ENCODE measurements at regions not wholly inside any gene's neighbourhood (a gene's known extent, or its start where the extent isn't known, plus 50 kb on each side); places are given as distances from the start of the nearest gene placed in this dataset.

DNA sequence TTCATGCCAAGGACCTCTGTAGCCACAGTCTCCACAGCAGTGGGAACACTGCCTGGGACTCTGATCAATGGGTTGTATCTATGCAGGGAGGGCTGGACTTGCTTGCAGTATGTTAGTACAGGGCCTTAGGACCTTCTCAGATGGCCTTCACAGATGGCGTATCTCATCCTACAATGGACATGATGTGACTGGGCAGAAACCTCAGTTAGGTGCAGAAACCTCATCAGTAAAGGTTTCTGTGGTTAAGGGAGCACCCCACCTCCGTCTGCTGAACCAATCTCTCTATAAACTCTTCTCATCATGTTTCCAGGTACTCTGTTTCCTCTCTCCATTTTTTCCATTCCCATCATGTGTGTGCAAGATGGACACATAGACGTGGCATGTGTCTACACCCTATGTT is 154.9 kb downstream of the EVX1 start:
- in situ Hi-C loops (cut with MboI) = no loop called here
- H3K79me2 ChIP-seq (ENCODE audit: insufficient read depth) = no peaks in the 10 kb centered on the region
- no peak overlapping the region for H3K27ac ChIP-seq
- H3K9me2 ChIP-seq (ENCODE audit: insufficient read depth) = no peaks in the 10 kb centered on the region
- H3K4me3 ChIP-seq = no peak overlapping the region
- 50 to 58% methylated on average over 3 of the region's 3 CpGs for WGBS, 2 experiments (ENCODE audit: low coverage in 1 of 2, low lambda C conversion rate in 2 of 2, missing lambda C conversion rate in 2 of 2)
- H3K9ac ChIP-seq = no peak overlapping the region
- no peaks in the 10 kb centered on the region for H3K36me3 ChIP-seq (ENCODE audit: low read depth)
- no peak overlapping the region for H2AFZ ChIP-seq
- no peak for DNase-seq
- H3K27me3 ChIP-seq (replicated peaks; ENCODE audit: insufficient read depth) = 0 out of 2 replicates have a peak, but pooled peaks cover 5% of the 10 kb centered on the region
- no peaks in the 10 kb centered on the region for H3K4me1 ChIP-seq (ENCODE audit: insufficient read depth)
- no peaks in the 10 kb centered on the region for H3K9me3 ChIP-seq (ENCODE audit: low read depth)
- no peaks in the 10 kb centered on the region for H3F3A ChIP-seq (ENCODE audit: insufficient read depth)
- H4K20me1 ChIP-seq (ENCODE audit: insufficient read depth) = no peaks in the 10 kb centered on the region
- TF ChIP-seq EZH2 (IDR thresholded peaks at IDR 0.05; ENCODE audit: insufficient read depth, poor library complexity, severe bottlenecking) (no peak), EZH2phosphoT487 (IDR thresholded peaks at IDR 0.05; ENCODE audit: insufficient read depth, low read depth) (no peak)
- no peak overlapping the region for H3K4me2 ChIP-seq (ENCODE audit: unreplicated experiment)

DNA sequence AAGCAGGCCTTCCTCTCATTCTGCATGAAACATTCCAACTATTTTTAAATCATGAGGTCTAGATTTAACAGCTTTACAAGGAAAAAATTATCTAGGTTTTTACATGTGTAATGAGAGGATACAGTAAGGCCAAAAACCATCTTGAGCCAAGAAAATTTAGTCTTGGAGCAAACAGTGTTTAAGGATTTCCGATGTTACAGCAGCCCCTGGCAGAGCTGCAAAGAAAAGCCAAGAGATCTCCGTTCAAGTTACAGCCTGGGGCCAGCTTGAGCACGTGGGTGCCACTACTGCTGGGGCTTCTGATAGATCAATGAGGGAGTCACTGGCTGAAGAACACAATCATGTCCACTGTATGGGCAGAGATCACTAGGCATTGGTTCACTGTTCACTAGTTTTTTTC is 156.2 kb downstream of the EVX1 start:
- TF ChIP-seq EZH2 (IDR thresholded peaks at IDR 0.05; ENCODE audit: insufficient read depth, poor library complexity, severe bottlenecking) = no peak
- no peak for TF ChIP-seq EZH2phosphoT487 (IDR thresholded peaks at IDR 0.05; ENCODE audit: insufficient read depth, low read depth)
- H2AFZ ChIP-seq = no peak overlapping the region
- no peaks in the 10 kb centered on the region for H3K9me3 ChIP-seq (ENCODE audit: low read depth)
- no peak overlapping the region for H3K4me2 ChIP-seq (ENCODE audit: unreplicated experiment)
- H3K9me2 ChIP-seq (ENCODE audit: insufficient read depth) = no peaks in the 10 kb centered on the region
- H3K4me1 ChIP-seq (ENCODE audit: insufficient read depth) = no peaks in the 10 kb centered on the region
- DNase-seq = no peak
- no peaks in the 10 kb centered on the region for H4K20me1 ChIP-seq (ENCODE audit: insufficient read depth)
- no peak overlapping the region for H3K4me3 ChIP-seq
- H3K27ac ChIP-seq = no peak overlapping the region
- 8 to 12% methylated on average over 3 of the region's 3 CpGs for WGBS, 2 experiments (ENCODE audit: low coverage in 1 of 2, low lambda C conversion rate in 2 of 2, missing lambda C conversion rate in 2 of 2)
- 0 out of 2 replicates have a peak, but pooled peaks cover 5% of the 10 kb centered on the region for H3K27me3 ChIP-seq (replicated peaks; ENCODE audit: insufficient read depth)
- H3K36me3 ChIP-seq (ENCODE audit: low read depth) = no peaks in the 10 kb centered on the region
- in situ Hi-C loops (cut with MboI) = no loop called here
- no peak overlapping the region for H3K9ac ChIP-seq
- H3K79me2 ChIP-seq (ENCODE audit: insufficient read depth) = no peaks in the 10 kb centered on the region
- no peaks in the 10 kb centered on the region for H3F3A ChIP-seq (ENCODE audit: insufficient read depth)

DNA sequence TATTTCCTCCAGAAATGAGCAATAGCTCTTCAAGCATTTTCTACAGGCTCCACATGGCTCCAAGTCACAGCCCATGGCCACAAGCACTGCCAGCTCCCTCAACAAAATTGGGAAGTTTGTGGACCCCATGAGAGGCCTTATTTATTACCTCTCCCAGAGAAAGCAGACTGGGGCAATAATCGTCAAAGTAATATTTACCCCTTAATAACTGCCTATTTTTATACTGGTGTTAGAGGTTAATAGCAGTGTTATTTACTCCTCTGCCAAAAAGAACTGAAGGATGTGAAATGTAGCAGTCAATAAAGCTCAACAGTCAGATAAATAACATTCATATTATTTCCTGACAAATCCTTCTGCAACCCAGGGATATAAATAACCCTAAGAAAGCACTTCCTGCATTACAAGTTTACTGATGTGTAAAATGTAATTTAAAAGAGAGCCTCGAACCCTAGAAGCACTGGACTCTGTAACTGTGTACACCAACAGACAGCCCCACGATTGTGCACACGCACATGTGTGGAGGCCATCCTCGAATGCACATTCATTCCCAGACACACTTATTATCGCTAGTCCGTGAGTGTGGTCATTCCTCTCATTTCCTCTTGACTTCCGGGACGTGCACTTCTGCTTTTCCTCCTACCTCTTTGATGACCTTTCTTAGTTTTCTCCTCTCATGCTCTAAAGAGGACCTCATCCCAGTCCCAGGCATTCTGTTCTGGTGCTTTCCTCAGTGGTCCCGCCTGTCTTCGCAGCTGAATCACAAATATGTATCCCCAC is 157.4 kb downstream of the EVX1 start:
- H3K4me3 ChIP-seq = no peak overlapping the region
- no peaks in the 10 kb centered on the region for H3K4me1 ChIP-seq (ENCODE audit: insufficient read depth)
- H3K9me2 ChIP-seq (ENCODE audit: insufficient read depth) = no peaks in the 10 kb centered on the region
- H4K20me1 ChIP-seq (ENCODE audit: insufficient read depth) = no peaks in the 10 kb centered on the region
- no peak overlapping the region for H2AFZ ChIP-seq
- WGBS, 2 experiments (ENCODE audit: low coverage in 1 of 2, low lambda C conversion rate in 2 of 2, missing lambda C conversion rate in 2 of 2) = 62% methylated on average over 11 of the region's 11 CpGs
- in situ Hi-C loops (cut with MboI) = no loop called here
- no peak overlapping the region for H3K27ac ChIP-seq
- no peaks in the 10 kb centered on the region for H3F3A ChIP-seq (ENCODE audit: insufficient read depth)
- H3K36me3 ChIP-seq (ENCODE audit: low read depth) = no peaks in the 10 kb centered on the region
- DNase-seq = no peak
- no peaks in the 10 kb centered on the region for H3K79me2 ChIP-seq (ENCODE audit: insufficient read depth)
- TF ChIP-seq EZH2 (IDR thresholded peaks at IDR 0.05; ENCODE audit: insufficient read depth, poor library complexity, severe bottlenecking) = no peak
- no peak for TF ChIP-seq EZH2phosphoT487 (IDR thresholded peaks at IDR 0.05; ENCODE audit: insufficient read depth, low read depth)
- no peak overlapping the region for H3K4me2 ChIP-seq (ENCODE audit: unreplicated experiment)
- H3K9me3 ChIP-seq (ENCODE audit: low read depth) = no peaks in the 10 kb centered on the region
- H3K27me3 ChIP-seq (replicated peaks; ENCODE audit: insufficient read depth) = 0 out of 2 replicates have a peak, but pooled peaks cover 5% of the 10 kb centered on the region
- H3K9ac ChIP-seq = no peak overlapping the region

DNA sequence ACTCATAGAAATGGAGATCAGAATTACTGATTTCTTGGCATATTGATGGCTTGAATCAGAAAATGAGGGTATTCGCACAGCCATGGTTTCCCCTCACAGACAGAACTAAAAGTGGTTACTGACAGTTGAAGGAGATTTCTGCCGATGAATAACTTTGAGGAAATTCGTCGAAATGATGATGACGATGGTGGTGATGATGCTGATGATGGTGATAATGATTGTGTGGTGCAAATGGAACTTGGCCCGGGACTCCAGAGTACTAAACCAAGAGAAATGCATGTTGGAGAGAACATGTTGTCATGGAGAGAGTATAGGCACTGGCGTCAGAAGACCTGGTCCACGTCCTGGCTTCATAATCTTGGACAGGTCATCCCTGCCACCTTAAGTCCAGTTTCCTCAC is 163.2 kb downstream of the EVX1 start:
- WGBS, 2 experiments (ENCODE audit: low coverage in 1 of 2, low lambda C conversion rate in 2 of 2, missing lambda C conversion rate in 2 of 2) = 74 to 82% methylated on average over 8 of the region's 8 CpGs
- no peak for DNase-seq
- H3F3A ChIP-seq (ENCODE audit: insufficient read depth) = no peaks in the 10 kb centered on the region
- H3K9me2 ChIP-seq (ENCODE audit: insufficient read depth) = no peaks in the 10 kb centered on the region
- H3K9ac ChIP-seq = no peak overlapping the region
- no peaks in the 10 kb centered on the region for H4K20me1 ChIP-seq (ENCODE audit: insufficient read depth)
- TF ChIP-seq EZH2 (IDR thresholded peaks at IDR 0.05; ENCODE audit: insufficient read depth, poor library complexity, severe bottlenecking) (no peak), EZH2phosphoT487 (IDR thresholded peaks at IDR 0.05; ENCODE audit: insufficient read depth, low read depth) (no peak)
- H3K79me2 ChIP-seq (ENCODE audit: insufficient read depth) = no peaks in the 10 kb centered on the region
- in situ Hi-C loops (cut with MboI) = no loop called here
- H3K4me2 ChIP-seq (ENCODE audit: unreplicated experiment) = no peak overlapping the region
- no peak overlapping the region for H3K27ac ChIP-seq
- no peak overlapping the region for H3K4me3 ChIP-seq
- no peaks in the 10 kb centered on the region for H3K27me3 ChIP-seq (replicated peaks; ENCODE audit: insufficient read depth)
- H2AFZ ChIP-seq = no peak overlapping the region
- no peaks in the 10 kb centered on the region for H3K36me3 ChIP-seq (ENCODE audit: low read depth)
- no peaks in the 10 kb centered on the region for H3K9me3 ChIP-seq (ENCODE audit: low read depth)
- no peaks in the 10 kb centered on the region for H3K4me1 ChIP-seq (ENCODE audit: insufficient read depth)

Measured in GM23248 (cell line).